ENCODE measurements at regions not wholly inside any gene's neighbourhood (a gene's known extent, or its start where the extent isn't known, plus 50 kb on each side); places are given as distances from the start of the nearest gene placed in this dataset.

DNA sequence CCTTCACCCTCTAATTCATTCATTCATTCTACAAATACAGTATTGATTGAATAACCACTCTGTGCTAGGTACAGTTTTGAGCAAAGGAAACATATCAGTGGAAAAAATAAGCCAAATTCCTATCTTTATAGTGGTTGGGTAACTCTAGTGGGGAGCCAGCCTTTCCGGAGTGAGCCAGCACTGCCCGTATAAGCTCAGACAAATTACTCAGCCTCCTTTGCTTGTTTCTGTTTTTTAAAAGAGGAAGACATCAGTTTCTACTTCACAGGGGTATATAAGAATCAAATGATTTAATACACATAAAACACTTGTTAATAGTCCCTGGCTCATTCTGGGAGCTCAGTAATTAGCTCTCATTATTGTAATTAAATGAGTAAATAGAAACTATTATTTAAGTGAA lies 238.2 kb upstream of the MAD2L1 start:
- TF ChIP-seq, protein P1, sequence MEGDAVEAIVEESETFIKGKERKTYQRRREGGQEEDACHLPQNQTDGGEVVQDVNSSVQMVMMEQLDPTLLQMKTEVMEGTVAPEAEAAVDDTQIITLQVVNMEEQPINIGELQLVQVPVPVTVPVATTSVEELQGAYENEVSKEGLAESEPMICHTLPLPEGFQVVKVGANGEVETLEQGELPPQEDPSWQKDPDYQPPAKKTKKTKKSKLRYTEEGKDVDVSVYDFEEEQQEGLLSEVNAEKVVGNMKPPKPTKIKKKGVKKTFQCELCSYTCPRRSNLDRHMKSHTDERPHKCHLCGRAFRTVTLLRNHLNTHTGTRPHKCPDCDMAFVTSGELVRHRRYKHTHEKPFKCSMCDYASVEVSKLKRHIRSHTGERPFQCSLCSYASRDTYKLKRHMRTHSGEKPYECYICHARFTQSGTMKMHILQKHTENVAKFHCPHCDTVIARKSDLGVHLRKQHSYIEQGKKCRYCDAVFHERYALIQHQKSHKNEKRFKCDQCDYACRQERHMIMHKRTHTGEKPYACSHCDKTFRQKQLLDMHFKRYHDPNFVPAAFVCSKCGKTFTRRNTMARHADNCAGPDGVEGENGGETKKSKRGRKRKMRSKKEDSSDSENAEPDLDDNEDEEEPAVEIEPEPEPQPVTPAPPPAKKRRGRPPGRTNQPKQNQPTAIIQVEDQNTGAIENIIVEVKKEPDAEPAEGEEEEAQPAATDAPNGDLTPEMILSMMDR (IDR thresholded peaks at IDR 0.05): no peak
- no peak for TF ChIP-seq POLR2A (IDR thresholded peaks at IDR 0.05)

DNA sequence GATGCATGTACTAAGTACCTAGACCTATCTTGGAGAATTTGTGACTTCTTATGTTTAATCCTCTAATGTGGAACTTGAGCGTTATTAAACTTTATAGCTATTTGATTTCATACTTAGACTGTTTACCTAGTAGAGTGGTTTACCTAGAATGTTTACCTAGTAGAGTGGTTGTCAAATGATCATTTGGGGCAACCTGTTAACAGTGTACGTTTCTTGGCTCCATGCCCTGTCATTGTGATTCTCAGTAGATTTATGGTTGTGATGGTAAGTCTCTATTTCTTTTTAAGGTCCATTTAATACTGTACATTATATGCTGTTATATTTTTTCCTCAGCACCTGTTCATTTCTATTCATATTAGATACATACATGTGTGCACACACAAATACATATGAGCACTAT lies 233.0 kb upstream of the MAD2L1 start:
- Histone ChIP-seq H3K4me3 (replicated peaks in 1 of 3) (no peak overlapping the region), H3K27me3 (no peaks in the 10 kb centered on the region)
- intact Hi-C loops (cut with DNase I): no loop called here

More for the DNA sequence above, 238.2 kb upstream of the MAD2L1 start:
- no peak for DNase-seq
- 33 to 42% methylated on average over 2 of the region's 2 CpGs for WGBS, 2 donors
- Histone ChIP-seq H3K36me3 (no peaks in the 10 kb centered on the region), H3K4me3 (replicated peaks in 1 of 3) (no peak overlapping the region), H3K4me1 (no peaks in the 10 kb centered on the region), H3K9me3 (no peaks in the 10 kb centered on the region), H3K27ac (no peak overlapping the region), H3K27me3 (no peaks in the 10 kb centered on the region)
- intact Hi-C loops (cut with DNase I): no loop called here

DNA sequence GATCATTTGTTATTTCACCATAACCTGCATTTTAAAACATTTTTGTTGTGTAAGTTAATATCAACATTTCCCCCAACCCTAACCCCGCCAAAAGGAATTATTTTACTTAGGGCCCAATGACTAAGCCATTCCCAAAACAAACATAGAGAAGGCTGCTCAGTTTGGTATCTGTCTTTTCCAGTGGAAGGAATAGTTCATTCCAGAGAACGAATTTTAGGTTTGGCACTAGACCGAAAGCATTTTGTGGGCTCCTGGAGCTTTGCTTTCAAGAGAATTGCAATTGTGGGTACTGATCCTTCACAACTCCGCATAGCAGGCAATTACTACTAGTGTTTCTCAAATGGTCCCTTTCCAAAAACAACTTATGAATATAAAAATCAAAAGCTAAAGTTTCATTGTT lies 226.7 kb upstream of the MAD2L1 start:
- intact Hi-C loops (cut with DNase I): no loop called here
- DNase-seq: no peak
- no peaks in the 10 kb centered on the region for H3K9me3 ChIP-seq
- no peaks in the 10 kb centered on the region for H3K4me1 ChIP-seq
- no peak overlapping the region for H3K4me3 ChIP-seq (replicated peaks in 1 of 3)
- no peaks in the 10 kb centered on the region for H3K27me3 ChIP-seq
- TF ChIP-seq, protein P1 (IDR thresholded peaks at IDR 0.05): no peak
- no peak for TF ChIP-seq POLR2A (IDR thresholded peaks at IDR 0.05)
- H3K27ac ChIP-seq: no peak overlapping the region
- WGBS, 2 donors: 74 to 82% methylated on average over 4 of the region's 4 CpGs
- no peaks in the 10 kb centered on the region for H3K36me3 ChIP-seq

More for the DNA sequence above, 233.0 kb upstream of the MAD2L1 start:
- Histone ChIP-seq H3K36me3 (no peaks in the 10 kb centered on the region), H3K27ac (no peak overlapping the region), H3K4me1 (no peaks in the 10 kb centered on the region), H3K9me3 (no peaks in the 10 kb centered on the region)
- no peak for DNase-seq
- 46 to 48% methylated on average over 2 of the region's 2 CpGs for WGBS, 2 donors
- TF ChIP-seq POLR2A (IDR thresholded peaks at IDR 0.05): no peak
- TF ChIP-seq, protein P1 (IDR thresholded peaks at IDR 0.05): no peak

DNA sequence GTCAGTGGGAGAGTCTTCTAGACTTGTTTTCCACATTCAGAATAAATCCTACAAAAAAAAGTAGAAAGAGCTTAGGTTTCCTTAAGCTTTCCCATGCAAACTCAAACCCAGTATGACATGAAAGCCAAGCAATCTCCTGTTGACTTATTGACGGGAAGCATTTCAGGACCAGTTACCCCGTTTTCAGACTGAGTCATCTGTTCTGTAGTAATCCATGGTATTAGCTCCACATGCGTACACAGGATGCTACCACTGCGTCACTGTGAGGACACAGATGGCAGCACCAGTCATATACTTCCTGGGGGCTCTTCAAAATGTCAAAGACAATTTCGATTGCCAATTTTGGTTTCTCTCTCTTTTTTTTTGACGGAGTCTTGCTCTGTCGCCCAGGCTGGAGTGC lies 224.9 kb upstream of the MAD2L1 start:
- intact Hi-C loops (cut with DNase I): no loop called here

DNA sequence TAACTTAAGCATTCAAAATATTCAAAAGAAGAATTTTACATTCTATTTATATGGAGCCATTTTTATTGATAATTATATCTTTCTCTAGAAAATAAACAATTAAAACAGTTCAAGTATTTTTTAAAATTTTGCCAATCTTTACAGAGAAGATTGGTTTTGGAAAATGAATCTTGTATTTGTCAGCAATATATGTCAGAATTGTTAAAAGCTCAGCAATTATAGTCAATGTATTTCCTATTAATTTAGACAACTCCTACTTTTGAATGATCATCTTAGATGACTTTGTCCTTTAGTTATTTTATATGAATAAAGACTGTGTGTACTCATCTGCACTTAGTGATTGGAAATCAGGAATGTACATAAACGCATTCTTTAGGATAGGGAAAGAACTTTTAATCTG lies 223.9 kb upstream of the MAD2L1 start:
- H3K27me3 ChIP-seq: no peaks in the 10 kb centered on the region
- H3K9me3 ChIP-seq: no peaks in the 10 kb centered on the region
- TF ChIP-seq POLR2A (IDR thresholded peaks at IDR 0.05): no peak
- TF ChIP-seq, protein P1 (IDR thresholded peaks at IDR 0.05): no peak
- no peak for DNase-seq
- no peak overlapping the region for H3K4me3 ChIP-seq (replicated peaks in 1 of 3)
- intact Hi-C loops (cut with DNase I): no loop called here
- H3K36me3 ChIP-seq: no peaks in the 10 kb centered on the region
- 26 to 37% methylated on average over 1 of the region's 1 CpG for WGBS, 2 donors
- no peaks in the 10 kb centered on the region for H3K4me1 ChIP-seq
- H3K27ac ChIP-seq: no peak overlapping the region

More for the DNA sequence above, 224.9 kb upstream of the MAD2L1 start:
- no peaks in the 10 kb centered on the region for H3K36me3 ChIP-seq
- no peaks in the 10 kb centered on the region for H3K4me1 ChIP-seq
- no peaks in the 10 kb centered on the region for H3K27me3 ChIP-seq
- no peak for DNase-seq
- 90 to 94% methylated on average over 7 of the region's 7 CpGs for WGBS, 2 donors
- no peaks in the 10 kb centered on the region for H3K9me3 ChIP-seq
- H3K4me3 ChIP-seq (replicated peaks in 1 of 3): no peak overlapping the region
- no peak overlapping the region for H3K27ac ChIP-seq
- TF ChIP-seq POLR2A (IDR thresholded peaks at IDR 0.05): no peak
- TF ChIP-seq, protein P1 (IDR thresholded peaks at IDR 0.05): no peak
